DOHH2 (cell line): ENCODE measurements at regions not wholly inside any gene's neighbourhood (a gene's known extent, or its start where the extent isn't known, plus 50 kb on each side); places are given as distances from the start of the nearest gene placed in this dataset.

Source experiments
- H3F3A ChIP-seq: fragments of 200-600 bp; sonication (generic), shearing (Covaris generic); 2 replicates; pipeline ENCODE4 v1.6.0; 2016; ENCODE audit warnings: antibody characterized with exemption, mild to moderate bottlenecking; ENCODE audit not compliant: control insufficient read depth, insufficient read depth
- H3K27ac ChIP-seq: fragments of 200-600 bp; sonication (generic); 2 replicates; pipeline ENCODE4 v1.5.1; 2014; ENCODE audit warnings: low read depth, mild to moderate bottlenecking, low read length, moderate library complexity
- H3K27me3 ChIP-seq: fragments of 200-600 bp; sonication (generic); 2 replicates; pipeline ENCODE4 v1.6.1; 2014; ENCODE audit warnings: mild to moderate bottlenecking, low read length, mixed read lengths; ENCODE audit not compliant: control insufficient read depth
- H3K36me3 ChIP-seq: fragments of 200-600 bp; sonication (generic); 2 replicates; pipeline ENCODE4 v1.6.1; 2014; ENCODE audit warnings: mild to moderate bottlenecking, low read length, moderate library complexity, mixed read lengths; ENCODE audit not compliant: control insufficient read depth
- H3K4me1 ChIP-seq: fragments of 200-600 bp; sonication (generic); 2 replicates; pipeline ENCODE4 v1.6.1; 2014; ENCODE audit warnings: mild to moderate bottlenecking, low read length, mixed read lengths; ENCODE audit not compliant: control insufficient read depth
- H3K4me2 ChIP-seq: fragments of 200-600 bp; sonication (generic); 2 replicates; pipeline ENCODE4 v1.6.0; 2014; ENCODE audit warnings: mild to moderate bottlenecking, low read length, moderate library complexity
- H3K4me3 ChIP-seq: fragments of 200-600 bp; sonication (generic); 2 replicates; pipeline ENCODE4 v1.5.1; 2014; ENCODE audit warnings: mild to moderate bottlenecking, low read length, mixed read lengths
- H3K79me2 ChIP-seq: fragments of 200-600 bp; sonication (generic); 2 replicates; pipeline ENCODE4 v1.6.1; 2014; ENCODE audit warnings: mild to moderate bottlenecking, low read length, mixed read lengths; ENCODE audit not compliant: control insufficient read depth
- H3K9me2 ChIP-seq: fragments of 200-600 bp; sonication (generic); replicated peaks from 2 replicates; pipeline ENCODE4 v1.6.1; 2014; ENCODE audit warnings: mild to moderate bottlenecking, low read length, mixed read lengths; ENCODE audit not compliant: control insufficient read depth
- H3K9me3 ChIP-seq: fragments of 200-600 bp; sonication (generic); 2 replicates; pipeline ENCODE4 v1.6.1; 2014; ENCODE audit warnings: antibody characterized with exemption, low read length, mixed read lengths; ENCODE audit not compliant: control insufficient read depth, insufficient read depth
- H4K20me1 ChIP-seq: fragments of 200-600 bp; sonication (generic); 2 replicates; pipeline ENCODE4 v1.6.0; 2014; ENCODE audit warnings: low read depth, mild to moderate bottlenecking, antibody characterized with exemption, low read length, moderate library complexity; ENCODE audit not compliant: control insufficient read depth, insufficient read depth
- CTCF ChIP-seq: fragments of 200-600 bp; sonication (generic); IDR thresholded peaks from one replicate; pipeline ENCODE4 v1.5.1; 2014; ENCODE audit warnings: antibody characterized with exemption, mild to moderate bottlenecking, low read depth, low read length; ENCODE audit not compliant: poor library complexity, severe bottlenecking
- EZH2phosphoT487 ChIP-seq: fragments of 200-600 bp; sonication (generic); IDR thresholded peaks from 2 replicates; pipeline ENCODE4 v1.6.1; 2017; ENCODE audit warnings: borderline replicate concordance, mild to moderate bottlenecking, antibody characterized with exemption, low read length, moderate library complexity, mixed read lengths

- no peak overlapping the region for H3K4me2 ChIP-seq
- H3K27ac ChIP-seq: no peak overlapping the region
- TF ChIP-seq EZH2phosphoT487 (no peak), CTCF (no peak)
- no peaks in the 10 kb centered on the region for H4K20me1 ChIP-seq
- H3K27me3 ChIP-seq: peaks cover 37% of the 10 kb centered on the region
- no peaks in the 10 kb centered on the region for H3K9me3 ChIP-seq
- no peaks in the 10 kb centered on the region for H3K36me3 ChIP-seq
- no peak overlapping the region for H3K4me3 ChIP-seq
- no peaks in the 10 kb centered on the region for H3K4me1 ChIP-seq
- H3K9me2 ChIP-seq: no peaks in the 10 kb centered on the region; the same call in 1 of the 2 replicates
- no peaks in the 10 kb centered on the region for H3K79me2 ChIP-seq
- H3F3A ChIP-seq: no peaks in the 10 kb centered on the region
Measured at GRCh38 chr3:72329354-72329753, 518.9 kb downstream of the SHQ1 start.

- no peaks in the 10 kb centered on the region for H3K9me3 ChIP-seq
- H3K27ac ChIP-seq: no peak overlapping the region
- no peaks in the 10 kb centered on the region for H3K4me1 ChIP-seq
- TF ChIP-seq EZH2phosphoT487: no peak
- H4K20me1 ChIP-seq: no peaks in the 10 kb centered on the region
- H3K27me3 ChIP-seq: peaks cover 37% of the 10 kb centered on the region
- no peak overlapping the region for H3K4me3 ChIP-seq
- H3K79me2 ChIP-seq: no peaks in the 10 kb centered on the region
- no peaks in the 10 kb centered on the region; the same call in 1 of the 2 replicates for H3K9me2 ChIP-seq
- H3F3A ChIP-seq: no peaks in the 10 kb centered on the region
- no peak overlapping the region for H3K4me2 ChIP-seq
- no peaks in the 10 kb centered on the region for H3K36me3 ChIP-seq
Measured at GRCh38 chr3:72328755-72329277, 519.4 kb downstream of the SHQ1 start.

- no peak for TF ChIP-seq EZH2phosphoT487
- TF ChIP-seq CTCF: no peak
- Histone ChIP-seq H3K4me1 (no peaks in the 10 kb centered on the region), H3K36me3 (no peaks in the 10 kb centered on the region), H3K9me2 (no peaks in the 10 kb centered on the region; the same call in 1 of the 2 replicates), H3K4me2 (no peak overlapping the region), H3F3A (no peaks in the 10 kb centered on the region), H3K9me3 (no peaks in the 10 kb centered on the region), H3K4me3 (no peak overlapping the region), H3K27me3 (peaks cover 31% of the 10 kb centered on the region), H3K27ac (no peak overlapping the region), H3K79me2 (no peaks in the 10 kb centered on the region), H4K20me1 (no peaks in the 10 kb centered on the region)
Measured at GRCh38 chr3:72327008-72327407, 521.2 kb downstream of the SHQ1 start.

GRCh38 chr3:72324253-72324811 is 523.9 kb downstream of the SHQ1 start:
- Histone ChIP-seq H3K4me1 (no peaks in the 10 kb centered on the region), H3K27me3 (peaks cover 12% of the 10 kb centered on the region; the same call in 1 of the 2 replicates), H3K36me3 (no peaks in the 10 kb centered on the region), H3K9me3 (no peaks in the 10 kb centered on the region), H3K4me2 (no peak overlapping the region), H3K79me2 (no peaks in the 10 kb centered on the region), H3K9me2 (no peaks in the 10 kb centered on the region; the same call in 1 of the 2 replicates), H4K20me1 (no peaks in the 10 kb centered on the region), H3F3A (no peaks in the 10 kb centered on the region), H3K27ac (no peak overlapping the region), H3K4me3 (no peak overlapping the region)
- TF ChIP-seq EZH2phosphoT487 (no peak), CTCF (no peak)
